GM12864 (cell line): ENCODE measurements at regions not wholly inside any gene's neighbourhood (a gene's known extent, or its start where the extent isn't known, plus 50 kb on each side); places are given as distances from the start of the nearest gene placed in this dataset.

Experiments used
- DNase-seq: peaks from one replicate; pipeline ENCODE4 v3.0.0-alpha.2; 2011; ENCODE audit warnings: low read depth
- H3K4me3 ChIP-seq: 2 replicates; pipeline ENCODE4 v1.5.1; 2011; ENCODE audit warnings: mild to moderate bottlenecking, low read depth, low read length, control low read depth
- TF ChIP-seq, protein P1 (sequence below): IDR thresholded peaks from 2 replicates; pipeline ENCODE4 v1.5.1; 2011; ENCODE audit warnings: low read depth, mild to moderate bottlenecking, moderate library complexity, low read length, control low read depth, inconsistent platforms; ENCODE audit errors: missing control alignments

DNA sequence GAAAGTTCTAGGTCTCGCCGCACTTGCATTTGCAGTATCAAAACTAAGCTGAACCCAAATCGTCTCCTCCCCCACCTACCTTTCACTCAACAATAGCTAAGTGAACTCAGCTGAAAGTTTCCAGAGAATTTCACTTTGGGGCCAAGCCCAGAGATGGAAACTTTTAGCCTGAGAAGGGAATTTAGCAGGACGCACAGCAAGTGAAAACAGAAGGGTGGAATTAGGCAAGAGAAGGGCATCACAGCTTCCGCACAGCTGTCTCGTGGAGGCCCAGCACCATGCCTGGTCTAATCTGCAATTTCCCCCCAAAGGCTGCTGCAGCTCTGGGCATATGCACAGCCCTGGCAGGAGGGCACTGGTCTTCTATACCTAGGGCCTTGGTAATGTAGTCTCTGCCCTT lies 262.0 kb downstream of the TNS1 start:
- no peak for DNase-seq
- TF ChIP-seq, protein P1, sequence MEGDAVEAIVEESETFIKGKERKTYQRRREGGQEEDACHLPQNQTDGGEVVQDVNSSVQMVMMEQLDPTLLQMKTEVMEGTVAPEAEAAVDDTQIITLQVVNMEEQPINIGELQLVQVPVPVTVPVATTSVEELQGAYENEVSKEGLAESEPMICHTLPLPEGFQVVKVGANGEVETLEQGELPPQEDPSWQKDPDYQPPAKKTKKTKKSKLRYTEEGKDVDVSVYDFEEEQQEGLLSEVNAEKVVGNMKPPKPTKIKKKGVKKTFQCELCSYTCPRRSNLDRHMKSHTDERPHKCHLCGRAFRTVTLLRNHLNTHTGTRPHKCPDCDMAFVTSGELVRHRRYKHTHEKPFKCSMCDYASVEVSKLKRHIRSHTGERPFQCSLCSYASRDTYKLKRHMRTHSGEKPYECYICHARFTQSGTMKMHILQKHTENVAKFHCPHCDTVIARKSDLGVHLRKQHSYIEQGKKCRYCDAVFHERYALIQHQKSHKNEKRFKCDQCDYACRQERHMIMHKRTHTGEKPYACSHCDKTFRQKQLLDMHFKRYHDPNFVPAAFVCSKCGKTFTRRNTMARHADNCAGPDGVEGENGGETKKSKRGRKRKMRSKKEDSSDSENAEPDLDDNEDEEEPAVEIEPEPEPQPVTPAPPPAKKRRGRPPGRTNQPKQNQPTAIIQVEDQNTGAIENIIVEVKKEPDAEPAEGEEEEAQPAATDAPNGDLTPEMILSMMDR, result no peak
- H3K4me3 ChIP-seq, result no peak overlapping the region

DNA sequence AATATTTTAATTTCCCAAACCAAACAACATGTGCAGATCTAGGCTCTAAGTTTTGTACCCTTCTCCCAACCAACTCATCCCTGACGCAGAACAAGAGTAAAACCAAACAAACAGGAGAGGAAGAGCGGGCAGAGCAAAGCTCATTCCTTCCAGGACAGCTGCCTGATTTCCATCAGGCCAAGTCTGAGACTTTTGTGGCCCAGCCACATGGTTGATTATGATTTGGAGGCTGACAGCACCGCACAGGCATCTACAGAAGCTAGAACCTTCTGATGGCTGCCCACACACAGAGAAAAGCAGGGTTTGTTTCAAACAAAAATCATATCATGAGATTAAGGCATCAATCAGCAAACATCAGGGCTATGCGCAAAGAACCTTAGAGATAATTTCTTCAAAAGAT lies 262.6 kb downstream of the TNS1 start:
- H3K4me3 ChIP-seq, result no peak overlapping the region
- TF ChIP-seq, protein P1, result no peak
- no peak for DNase-seq

DNA sequence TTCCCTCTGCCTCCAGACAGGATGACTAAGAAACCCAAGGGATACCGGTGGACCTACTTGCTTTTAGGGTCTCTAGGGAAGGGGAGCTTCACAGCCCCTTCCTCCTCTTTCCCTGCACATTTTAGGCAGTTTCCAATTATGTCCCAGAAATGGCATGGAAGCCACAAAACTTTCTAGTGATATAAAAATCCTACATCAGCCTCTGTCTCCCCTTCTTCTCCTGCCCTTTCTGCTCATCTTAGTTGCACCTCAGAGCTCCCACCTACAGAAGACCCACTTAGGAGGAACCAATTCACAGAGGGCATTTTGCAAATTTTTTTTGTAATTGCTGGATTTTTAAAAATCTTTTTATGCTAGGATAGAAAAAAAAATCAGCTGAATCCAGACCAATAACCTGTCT lies 263.1 kb downstream of the TNS1 start:
- DNase-seq, result no peak
- TF ChIP-seq, protein P1, result no peak
- H3K4me3 ChIP-seq, result no peak overlapping the region

DNA sequence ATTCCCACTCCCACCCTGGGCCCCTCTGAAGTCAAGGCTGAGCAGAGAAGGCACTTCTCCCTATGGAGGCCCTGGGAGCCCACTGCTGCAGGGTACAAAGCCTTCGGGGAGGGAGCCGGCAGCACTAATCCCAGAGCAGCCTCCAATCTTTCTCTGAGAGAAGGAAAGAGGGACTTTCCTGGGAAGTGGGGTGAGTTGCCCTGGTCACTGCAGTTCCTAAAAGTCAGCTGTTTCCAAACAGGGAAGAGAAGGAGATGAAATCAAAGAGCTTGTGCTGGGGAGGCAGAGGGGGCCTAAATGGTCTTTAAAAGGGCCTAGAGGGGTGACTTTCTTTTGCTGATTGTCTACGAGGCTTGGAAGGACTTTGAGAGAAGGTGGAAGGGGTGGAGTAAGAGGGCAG lies 264.7 kb downstream of the TNS1 start:
- no peak for DNase-seq
- TF ChIP-seq, protein P1, result no peak
- H3K4me3 ChIP-seq, result no peak overlapping the region

DNA sequence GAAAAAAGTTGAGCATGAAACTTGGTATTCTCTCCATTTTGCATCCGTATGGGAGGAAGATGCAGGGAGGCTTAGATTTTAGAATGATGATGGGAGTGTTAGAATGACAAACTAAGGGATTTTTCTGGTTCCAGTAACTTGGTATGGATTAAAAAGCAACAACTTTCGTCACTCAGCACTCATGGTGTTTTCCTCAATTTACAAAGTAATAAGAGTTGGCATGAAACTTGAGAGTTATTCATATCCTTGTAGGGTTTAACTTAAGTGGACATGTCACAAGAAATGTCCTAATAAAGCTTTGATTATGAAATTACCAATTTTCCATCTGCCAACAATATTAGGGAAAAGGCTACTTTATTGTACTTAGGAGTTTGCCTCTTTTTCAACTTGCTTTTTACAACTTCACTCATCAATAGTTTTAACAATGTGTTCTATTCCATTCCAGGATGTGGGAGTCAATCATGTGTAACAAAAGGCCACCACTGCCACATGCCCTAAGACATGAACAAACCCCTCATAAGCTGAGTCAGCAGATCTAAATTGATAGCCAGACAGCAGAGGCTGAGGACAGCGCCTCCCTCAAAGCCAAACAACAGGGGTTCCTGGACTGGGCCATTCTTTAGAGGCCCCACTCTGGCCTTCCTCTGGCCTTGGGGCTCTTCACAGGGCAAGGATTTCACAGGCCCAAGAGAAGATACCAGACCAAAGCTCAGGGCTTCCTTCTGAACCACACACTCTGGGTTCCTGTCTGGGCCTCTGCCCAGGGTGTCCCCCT lies 265.8 kb downstream of the TNS1 start:
- H3K4me3 ChIP-seq, result no peak overlapping the region
- no peak for DNase-seq
- TF ChIP-seq, protein P1, result no peak

DNA sequence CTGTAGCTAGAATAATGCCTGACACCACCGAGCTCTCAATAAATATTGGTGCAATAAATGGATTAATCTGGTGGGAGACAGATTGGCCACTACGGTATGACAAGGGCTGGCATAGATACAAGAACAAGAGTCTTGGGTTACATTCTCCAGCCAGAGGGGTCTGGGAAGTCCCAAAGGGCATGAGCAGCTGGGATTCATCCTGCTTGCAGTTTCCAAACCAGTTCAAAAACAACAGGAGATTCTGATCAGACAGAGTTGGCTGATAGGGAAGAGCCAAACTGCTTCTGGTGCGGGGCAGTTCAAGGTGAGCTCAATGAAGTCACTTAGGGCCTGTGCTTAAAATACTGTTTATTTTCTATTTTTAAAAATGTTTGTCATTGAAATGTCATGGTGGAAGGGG lies 266.9 kb downstream of the TNS1 start:
- DNase-seq, result no peak
- H3K4me3 ChIP-seq, result no peak overlapping the region
- TF ChIP-seq, protein P1, result no peak

DNA sequence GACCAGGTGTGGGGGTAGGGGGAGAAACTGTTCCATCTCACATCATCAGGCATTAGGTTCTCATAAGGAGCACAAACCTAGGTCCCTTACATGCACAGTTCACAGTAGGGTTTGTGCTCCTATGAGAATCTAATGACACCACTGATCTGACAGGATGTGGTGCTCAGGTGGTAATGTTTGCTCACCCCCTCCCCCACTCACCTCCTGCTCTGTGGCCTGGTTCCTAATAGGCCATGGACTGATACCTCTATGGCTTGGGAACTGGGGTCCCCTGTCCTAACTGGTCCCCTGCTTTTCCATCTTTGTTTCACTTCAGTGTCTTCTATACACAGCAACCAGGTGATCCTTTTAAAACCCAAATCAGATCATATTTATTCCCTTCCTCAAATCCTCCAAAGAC lies 267.8 kb downstream of the TNS1 start:
- no peak overlapping the region for H3K4me3 ChIP-seq
- TF ChIP-seq, protein P1, result no peak
- no peak for DNase-seq
